ENCODE measurements at regions not wholly inside any gene's neighbourhood (a gene's known extent, or its start where the extent isn't known, plus 50 kb on each side); places are given as distances from the start of the nearest gene placed in this dataset.

DNA sequence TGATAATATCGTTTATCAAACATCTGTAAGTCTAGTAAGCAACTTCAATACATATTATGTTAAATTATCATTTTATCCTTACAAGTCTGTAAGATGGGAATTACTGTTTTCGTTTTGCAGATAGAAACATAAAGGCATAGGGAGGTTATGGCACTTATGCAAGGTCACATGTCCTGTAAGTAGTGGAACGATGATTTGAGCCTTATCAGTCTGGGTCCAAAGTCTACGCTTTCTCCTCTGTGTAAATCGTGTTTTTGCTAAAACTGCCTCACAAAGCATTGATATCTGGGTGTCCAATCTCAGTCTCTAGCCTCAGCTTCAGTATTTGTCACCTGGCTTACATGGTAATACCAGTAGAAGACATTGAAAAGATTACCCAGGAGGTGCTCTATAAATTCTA, 174.9 kb upstream of the RASSF8 start:
- TF ChIP-seq, protein P1, sequence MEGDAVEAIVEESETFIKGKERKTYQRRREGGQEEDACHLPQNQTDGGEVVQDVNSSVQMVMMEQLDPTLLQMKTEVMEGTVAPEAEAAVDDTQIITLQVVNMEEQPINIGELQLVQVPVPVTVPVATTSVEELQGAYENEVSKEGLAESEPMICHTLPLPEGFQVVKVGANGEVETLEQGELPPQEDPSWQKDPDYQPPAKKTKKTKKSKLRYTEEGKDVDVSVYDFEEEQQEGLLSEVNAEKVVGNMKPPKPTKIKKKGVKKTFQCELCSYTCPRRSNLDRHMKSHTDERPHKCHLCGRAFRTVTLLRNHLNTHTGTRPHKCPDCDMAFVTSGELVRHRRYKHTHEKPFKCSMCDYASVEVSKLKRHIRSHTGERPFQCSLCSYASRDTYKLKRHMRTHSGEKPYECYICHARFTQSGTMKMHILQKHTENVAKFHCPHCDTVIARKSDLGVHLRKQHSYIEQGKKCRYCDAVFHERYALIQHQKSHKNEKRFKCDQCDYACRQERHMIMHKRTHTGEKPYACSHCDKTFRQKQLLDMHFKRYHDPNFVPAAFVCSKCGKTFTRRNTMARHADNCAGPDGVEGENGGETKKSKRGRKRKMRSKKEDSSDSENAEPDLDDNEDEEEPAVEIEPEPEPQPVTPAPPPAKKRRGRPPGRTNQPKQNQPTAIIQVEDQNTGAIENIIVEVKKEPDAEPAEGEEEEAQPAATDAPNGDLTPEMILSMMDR (IDR thresholded peaks at IDR 0.05; ENCODE audit: insufficient read depth, low read length, missing control alignments) = no peak
- ChIA-PET POLR2A (no interaction called here), CTCF (no interaction called here)
- DNase-seq (ENCODE audit: low read depth, low spot score) = no peak
- no peak overlapping the region for H3K4me3 ChIP-seq (ENCODE audit: low read depth, low read length)

DNA sequence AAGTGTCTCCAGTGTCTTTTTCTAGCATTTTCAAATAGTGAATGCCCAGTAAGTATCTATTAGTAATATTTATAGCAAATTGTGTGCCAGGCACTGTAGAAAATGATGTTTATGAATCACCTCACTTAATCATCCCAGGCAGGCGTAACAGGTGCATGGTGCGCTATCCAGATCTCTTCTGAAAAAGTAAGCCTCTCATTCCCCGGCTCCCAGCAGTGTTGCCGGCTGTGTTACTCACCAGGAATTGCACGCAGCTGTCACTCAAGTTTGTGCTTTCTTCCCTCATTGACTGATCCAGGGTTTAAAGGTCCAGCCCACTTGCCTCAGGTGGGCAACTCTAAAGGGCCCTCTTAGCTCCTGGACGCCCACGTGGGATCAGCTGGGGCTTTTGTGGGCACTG, 173.8 kb upstream of the RASSF8 start:
- POLR2A ChIA-PET = no interaction called here

DNA sequence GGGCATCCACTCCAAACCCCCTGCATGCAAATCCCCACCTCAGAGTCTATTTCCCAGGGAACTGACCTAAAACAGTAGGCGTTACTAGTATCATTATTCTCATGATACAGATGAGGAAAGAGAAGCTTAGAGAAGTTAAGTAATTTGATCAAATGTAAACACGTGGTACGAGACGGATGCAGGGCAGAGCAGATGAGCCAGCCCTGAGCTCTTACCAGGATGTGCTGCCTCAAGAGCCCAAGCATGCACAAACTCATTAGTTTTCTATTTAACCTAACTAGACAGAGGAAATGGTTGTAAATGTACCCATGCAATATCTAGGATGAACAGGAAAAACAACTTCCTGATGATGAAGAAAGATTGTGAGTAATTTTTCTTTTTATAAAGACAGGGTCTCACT, 173.3 kb upstream of the RASSF8 start:
- no peak for DNase-seq (ENCODE audit: low read depth, low spot score)
- CTCF ChIA-PET = no interaction called here
- POLR2A ChIA-PET = no interaction called here
- H3K4me3 ChIP-seq (ENCODE audit: low read depth, low read length) = no peak overlapping the region
- TF ChIP-seq, protein P1 (IDR thresholded peaks at IDR 0.05; ENCODE audit: insufficient read depth, low read length, missing control alignments) = no peak

More for the DNA sequence above, 173.8 kb upstream of the RASSF8 start:
- TF ChIP-seq, protein P1 (IDR thresholded peaks at IDR 0.05; ENCODE audit: insufficient read depth, low read length, missing control alignments) = no peak
- H3K4me3 ChIP-seq (ENCODE audit: low read depth, low read length) = no peak overlapping the region
- CTCF ChIA-PET = no interaction called here
- DNase-seq (ENCODE audit: low read depth, low spot score) = no peak

DNA sequence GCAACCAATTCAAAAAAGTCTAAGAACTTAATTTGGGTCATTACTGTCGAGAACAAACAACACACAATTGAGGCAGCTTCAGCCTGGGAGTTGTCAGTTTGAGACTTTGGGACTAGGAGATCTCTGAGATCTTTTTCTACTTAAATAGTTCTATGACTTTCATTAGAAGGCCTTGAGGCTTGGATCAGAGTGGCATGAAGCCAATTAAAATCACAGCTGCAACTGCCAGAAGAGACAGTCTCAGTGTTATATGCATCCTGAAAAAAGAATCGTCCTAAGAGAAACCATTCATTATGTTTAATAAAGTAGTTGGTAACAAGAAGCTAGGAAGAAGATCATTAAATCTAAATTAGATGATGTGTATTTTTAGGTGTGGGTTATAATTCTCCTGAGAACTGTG, 170.8 kb upstream of the RASSF8 start:
- POLR2A ChIA-PET = no interaction called here
- no peak for DNase-seq (ENCODE audit: low read depth, low spot score)
- TF ChIP-seq, protein P1 (IDR thresholded peaks at IDR 0.05; ENCODE audit: insufficient read depth, low read length, missing control alignments) = no peak
- no peak overlapping the region for H3K4me3 ChIP-seq (ENCODE audit: low read depth, low read length)
- CTCF ChIA-PET = interaction anchor here (1.0 kb wide), 1 partner anchor 8 kb away, joined by 3 read pairs; no protein-coding TSS in a partner anchor

DNA sequence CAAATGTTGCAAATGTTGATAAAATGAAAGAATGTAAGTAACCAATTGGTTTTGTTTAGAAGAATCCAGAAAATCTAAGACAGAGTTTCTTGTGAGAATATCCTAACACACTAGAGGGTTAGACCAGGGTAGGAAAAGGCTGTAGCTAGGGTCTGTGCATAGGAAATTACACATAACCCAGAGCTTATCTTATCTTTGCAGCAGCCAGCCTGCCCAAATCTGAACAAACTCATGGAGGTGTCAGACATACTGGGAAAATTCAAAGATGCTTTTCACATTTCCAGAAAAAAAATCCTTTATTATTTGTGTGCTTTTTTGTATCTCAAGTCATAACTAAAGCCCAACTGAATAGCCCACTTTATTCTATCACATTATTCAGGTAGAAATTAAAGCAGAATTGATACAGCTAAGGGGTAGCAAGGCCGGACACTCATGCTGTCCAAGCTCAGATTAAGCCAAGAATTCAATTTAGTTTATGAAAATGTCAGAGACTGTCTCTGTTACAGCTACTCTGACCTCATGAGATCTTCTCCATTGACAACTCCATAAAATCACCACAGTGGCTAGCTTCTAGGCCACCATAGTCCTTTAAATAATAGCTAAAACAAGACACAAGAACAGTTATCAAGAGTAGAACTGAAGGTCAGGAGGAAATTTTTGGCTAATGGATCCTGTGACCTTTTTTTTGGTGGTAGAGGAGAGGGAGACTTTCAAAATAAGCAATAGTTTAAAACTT, 169.6 kb upstream of the RASSF8 start:
- POLR2A ChIA-PET = interaction anchor here (0.7 kb wide), 1 partner anchor 32 kb away, joined by 3 read pairs; no protein-coding TSS in a partner anchor
- CTCF ChIA-PET = no interaction called here

DNA sequence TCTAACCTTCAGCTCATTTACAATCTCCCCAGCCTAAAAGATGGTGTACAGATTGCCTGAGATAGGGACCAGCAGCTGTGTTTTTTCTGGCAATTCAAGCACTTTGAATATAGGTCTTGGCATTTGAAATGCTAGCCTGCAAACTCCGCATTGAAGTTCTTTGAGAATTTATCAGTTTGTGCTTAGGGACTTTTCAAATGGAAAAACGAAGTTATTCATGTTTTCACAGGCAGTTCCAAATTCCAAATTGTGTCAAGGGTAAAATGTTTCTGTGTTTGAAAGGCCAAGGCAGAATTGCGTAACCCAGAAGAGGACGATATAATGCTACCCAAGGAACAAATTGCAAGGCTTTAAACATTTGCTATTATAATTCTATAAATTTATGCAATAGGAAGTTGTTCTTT, 168.9 kb upstream of the RASSF8 start:
- no peak for DNase-seq (ENCODE audit: low read depth, low spot score)
- TF ChIP-seq, protein P1 (IDR thresholded peaks at IDR 0.05; ENCODE audit: insufficient read depth, low read length, missing control alignments) = no peak
- H3K4me3 ChIP-seq (ENCODE audit: low read depth, low read length) = no peak overlapping the region
- POLR2A ChIA-PET = no interaction called here
- CTCF ChIA-PET = no interaction called here

More for the DNA sequence above, 169.6 kb upstream of the RASSF8 start:
- no peak overlapping the region for H3K4me3 ChIP-seq (ENCODE audit: low read depth, low read length)
- no peak for DNase-seq (ENCODE audit: low read depth, low spot score)
- TF ChIP-seq, protein P1 (IDR thresholded peaks at IDR 0.05; ENCODE audit: insufficient read depth, low read length, missing control alignments) = no peak
